ENCODE measurements at regions not wholly inside any gene's neighbourhood (a gene's known extent, or its start where the extent isn't known, plus 50 kb on each side); places are given as distances from the start of the nearest gene placed in this dataset.

DNA sequence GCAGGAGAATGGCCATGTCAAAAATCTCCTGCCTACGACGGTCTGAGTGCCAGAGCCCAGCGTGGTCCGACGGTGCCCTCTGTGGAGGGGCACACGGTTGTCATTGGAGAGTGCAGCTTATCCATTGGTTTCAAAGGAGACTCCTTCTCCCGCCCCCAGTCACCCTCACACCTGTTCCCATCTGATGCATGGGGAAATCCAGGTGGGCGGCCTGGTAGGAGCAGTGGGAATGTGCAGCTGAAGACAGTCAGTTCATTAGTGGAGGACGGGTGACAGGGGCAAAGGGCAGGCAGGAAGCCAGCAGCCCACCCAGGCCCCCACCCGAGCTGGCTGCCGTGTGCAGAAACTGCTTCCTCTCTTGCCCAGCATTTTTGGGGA is 162.3 kb downstream of the IRF8 start:
- TF ChIP-seq, protein P1, sequence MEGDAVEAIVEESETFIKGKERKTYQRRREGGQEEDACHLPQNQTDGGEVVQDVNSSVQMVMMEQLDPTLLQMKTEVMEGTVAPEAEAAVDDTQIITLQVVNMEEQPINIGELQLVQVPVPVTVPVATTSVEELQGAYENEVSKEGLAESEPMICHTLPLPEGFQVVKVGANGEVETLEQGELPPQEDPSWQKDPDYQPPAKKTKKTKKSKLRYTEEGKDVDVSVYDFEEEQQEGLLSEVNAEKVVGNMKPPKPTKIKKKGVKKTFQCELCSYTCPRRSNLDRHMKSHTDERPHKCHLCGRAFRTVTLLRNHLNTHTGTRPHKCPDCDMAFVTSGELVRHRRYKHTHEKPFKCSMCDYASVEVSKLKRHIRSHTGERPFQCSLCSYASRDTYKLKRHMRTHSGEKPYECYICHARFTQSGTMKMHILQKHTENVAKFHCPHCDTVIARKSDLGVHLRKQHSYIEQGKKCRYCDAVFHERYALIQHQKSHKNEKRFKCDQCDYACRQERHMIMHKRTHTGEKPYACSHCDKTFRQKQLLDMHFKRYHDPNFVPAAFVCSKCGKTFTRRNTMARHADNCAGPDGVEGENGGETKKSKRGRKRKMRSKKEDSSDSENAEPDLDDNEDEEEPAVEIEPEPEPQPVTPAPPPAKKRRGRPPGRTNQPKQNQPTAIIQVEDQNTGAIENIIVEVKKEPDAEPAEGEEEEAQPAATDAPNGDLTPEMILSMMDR (IDR thresholded peaks at IDR 0.05): no peak
- TF ChIP-seq POLR2AphosphoS5 (IDR thresholded peaks at IDR 0.05): no peak
- TF ChIP-seq POLR2A (IDR thresholded peaks at IDR 0.05): no peak
